Kidney glomerular epithelial cell (primary cell): ENCODE measurements at regions not wholly inside any gene's neighbourhood (a gene's known extent, or its start where the extent isn't known, plus 50 kb on each side); places are given as distances from the start of the nearest gene placed in this dataset.
A peak's percentile ranks its signal among the peaks of the same experiment; 100 is the strongest.
"Not testable (repeated sequence)": the region's sequence is repeated elsewhere in the genome, so short reads cannot be mapped to it uniquely, and the experiment has no call there.

Experiments
- DNase-seq: peaks from one replicate; lab custom pipeline; 2025; lab: John Stamatoyannopoulos, UW

GRCh38 chr12:8390001-8390777, 65.6 kb upstream of the CLEC6A start:
- not testable (repeated sequence) for DNase-seq

DNA sequence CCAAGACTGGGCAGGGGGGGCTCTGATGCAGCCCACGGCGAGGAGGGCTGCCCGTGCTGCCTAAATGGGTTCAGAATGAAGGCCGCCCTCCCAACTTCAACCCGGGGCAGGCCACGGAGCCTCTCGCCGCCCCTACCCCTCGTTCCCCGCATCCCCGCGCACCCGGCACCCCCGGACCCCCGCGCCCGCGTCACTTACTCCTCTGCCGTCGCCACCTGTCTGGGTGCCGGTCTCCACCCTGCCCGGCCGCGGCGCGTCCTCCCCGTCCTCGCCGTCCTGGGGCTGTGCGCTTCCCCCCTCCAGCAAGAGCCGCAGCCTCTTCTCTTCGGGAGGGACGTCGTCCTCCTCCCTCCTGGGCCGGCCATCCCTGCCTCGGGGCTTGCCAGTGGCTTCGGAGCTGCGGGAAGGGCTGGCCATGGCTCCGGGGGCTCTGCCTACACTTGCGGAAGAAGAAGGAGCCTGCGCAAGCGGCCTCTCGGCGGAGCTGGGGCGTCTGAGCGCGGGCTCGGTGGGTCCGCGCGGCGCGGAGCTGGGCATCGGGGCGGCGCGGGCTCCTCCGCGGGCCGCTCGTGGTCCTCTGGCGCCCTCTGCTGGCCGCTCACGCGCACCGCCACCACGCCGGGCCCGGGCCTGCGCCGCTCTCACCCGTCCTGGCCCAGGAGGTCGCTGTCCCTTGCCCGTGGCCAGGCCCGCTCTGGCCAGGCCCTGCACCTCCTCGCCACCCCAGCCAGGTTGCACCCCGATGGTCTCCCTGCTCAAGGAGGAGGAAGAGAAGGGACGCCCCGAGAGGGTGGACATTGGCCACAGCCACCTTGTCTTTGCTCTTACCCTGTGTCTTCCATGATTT, 59.3 kb upstream of the CLEC6A start:
- DNase-seq = peak; percentile 20

DNA sequence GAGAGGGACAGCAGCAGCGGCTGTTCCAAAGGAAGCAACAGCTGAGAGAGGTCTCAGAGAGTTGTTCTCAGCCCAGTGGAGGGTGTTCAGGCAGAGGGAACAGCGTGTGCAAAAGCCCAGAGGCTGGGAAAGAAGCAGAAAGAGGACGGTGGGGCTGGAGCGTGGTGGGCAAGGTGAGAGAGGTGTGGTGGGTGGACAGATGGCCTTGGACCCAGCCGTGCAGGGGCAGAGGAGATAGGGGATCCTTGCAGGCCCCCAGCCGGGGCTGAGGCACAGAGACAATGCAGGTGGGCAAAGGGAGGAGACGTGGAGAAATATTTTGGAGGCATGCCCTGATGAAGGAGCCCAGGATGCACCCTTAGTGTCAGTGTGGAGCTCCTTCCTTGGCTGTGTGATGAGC, 58.4 kb upstream of the CLEC6A start:
- not testable (repeated sequence) for DNase-seq

DNA sequence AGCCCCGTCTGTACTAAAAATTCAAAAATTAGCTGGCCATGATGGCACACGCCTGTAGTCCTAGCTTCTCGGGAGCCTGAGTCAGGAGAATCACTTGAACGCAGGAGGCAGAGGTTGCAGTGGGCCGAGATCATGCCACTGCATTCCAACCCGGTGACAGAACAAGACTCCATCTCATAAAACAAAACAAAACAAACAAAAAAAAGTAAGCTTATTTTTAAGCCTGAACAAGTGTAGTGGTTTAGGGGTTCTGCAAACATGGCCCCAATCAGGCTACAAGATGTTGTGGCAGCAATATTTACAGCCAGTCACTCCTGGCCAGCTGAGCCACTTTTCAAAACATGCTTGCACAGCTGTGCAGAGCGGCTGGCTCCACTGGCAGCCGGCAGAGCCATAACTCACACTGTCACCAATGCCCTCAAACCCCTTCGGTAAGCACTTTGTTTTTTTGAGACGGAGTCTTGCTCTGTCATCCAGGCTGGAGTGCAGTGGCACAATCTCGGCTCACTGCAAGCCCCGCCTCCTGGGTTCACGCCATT, 56.2 kb upstream of the CLEC6A start:
- not testable (repeated sequence) for DNase-seq

DNA sequence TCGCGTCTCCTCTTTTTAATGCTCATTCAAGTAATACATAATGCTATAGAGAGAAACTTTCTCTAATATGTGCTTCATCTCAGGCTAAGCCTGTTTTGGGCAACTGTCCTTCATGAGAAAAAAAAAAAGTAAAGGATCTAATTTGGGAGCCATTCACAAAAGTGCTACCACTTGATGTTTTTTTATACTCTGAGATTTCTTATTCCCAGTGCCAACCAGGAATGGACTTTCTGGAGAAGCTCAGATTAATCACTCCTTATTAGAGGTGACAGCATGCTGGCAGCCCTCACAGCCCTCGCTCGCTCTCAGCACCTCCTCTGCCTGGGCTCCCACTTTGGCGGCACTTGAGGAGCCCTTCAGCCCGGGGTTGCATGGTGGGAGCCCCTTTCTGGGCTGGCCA, 51.9 kb upstream of the CLEC6A start:
- DNase-seq = not testable (repeated sequence)

GRCh38 chr12:8404341-8404740, 51.4 kb upstream of the CLEC6A start:
- not testable (repeated sequence) for DNase-seq
